ENCODE measurements at regions not wholly inside any gene's neighbourhood (a gene's known extent, or its start where the extent isn't known, plus 50 kb on each side); places are given as distances from the start of the nearest gene placed in this dataset.

GRCh38 chr6:87972279-87972678 lies 75.4 kb upstream of the SPACA1 start:
- TF ChIP-seq EZH2 (IDR thresholded peaks at IDR 0.05; ENCODE audit: insufficient read depth, poor library complexity, severe bottlenecking) (no peak), EZH2phosphoT487 (IDR thresholded peaks at IDR 0.05; ENCODE audit: insufficient read depth, low read depth) (no peak)

Measured in GM23248 (cell line).